OCI-LY1 (cell line): ENCODE measurements at regions not wholly inside any gene's neighbourhood (a gene's known extent, or its start where the extent isn't known, plus 50 kb on each side); places are given as distances from the start of the nearest gene placed in this dataset.

Experiments used
- CTCF ChIP-seq: fragments of 200-600 bp; sonication (generic), shearing (Covaris generic); IDR thresholded peaks from 2 replicates; pipeline ENCODE4 v1.5.1; 2017; ENCODE audit warnings: mild to moderate bottlenecking, antibody characterized with exemption, low read length, moderate library complexity, mixed read lengths
- EZH2 ChIP-seq: fragments of 200-600 bp; sonication (generic), shearing (Covaris generic); IDR thresholded peaks from 2 replicates; pipeline ENCODE4 v1.8.0; 2017; ENCODE audit warnings: borderline replicate concordance, mixed run types, mild to moderate bottlenecking, antibody characterized with exemption, low read length, moderate library complexity, mixed read lengths

- TF ChIP-seq EZH2 (no peak), CTCF (no peak)
Measured at GRCh38 chr3:181383760-181384159, 328.0 kb upstream of the SOX2 start.
